IMR-90 (cell line): ENCODE measurements at regions not wholly inside any gene's neighbourhood (a gene's known extent, or its start where the extent isn't known, plus 50 kb on each side); places are given as distances from the start of the nearest gene placed in this dataset.

Source experiments
- ATAC-seq: fragments of 200-7000 bp; cut with Tn5 transposase; 2 replicates; pipeline ENCODE4 v1.9.1; 2020; ENCODE audit warnings: low read depth, mild to moderate bottlenecking, moderate library complexity
- BruUV-seq: library from RNA; stranded (reverse); fragments of 400-500 nt; replicated peaks from 2 replicates; lab custom pipeline; 2021; lab: Mats Ljungman, UMichigan
- CTCF ChIA-PET: fragments of 300-600 bp; formaldehyde crosslinking; extraction: SDS; loops from one replicate; lab custom pipeline; 2021; ENCODE audit warnings: antibody characterized with exemption; lab: Yijun Ruan, JAX
- POLR2A ChIA-PET: fragments of 300-600 bp; sonication (Branson Sonifier 250); formaldehyde crosslinking; loops from one replicate; lab custom pipeline; 2022; ENCODE audit warnings: antibody characterized with exemption; ENCODE audit not compliant: unreplicated experiment; lab: Charles Lee
- DNase-seq: peaks from one replicate; pipeline ENCODE4 v3.0.0; 2013
- H2AFZ ChIP-seq: replicated peaks from 2 replicates; pipeline ENCODE3; 2013; ENCODE audit warnings: low read length, mild to moderate bottlenecking; ENCODE audit not compliant: poor library complexity
- H2AK5ac ChIP-seq: 2 replicates; pipeline ENCODE4 v1.6.1; 2013; ENCODE audit warnings: low read depth, low read length, inconsistent platforms
- H2AK9ac ChIP-seq: replicated peaks from 2 replicates; pipeline ENCODE3; 2013; ENCODE audit warnings: mild to moderate bottlenecking, low read depth, low read length, moderate library complexity; ENCODE audit not compliant: poor library complexity
- H2BK120ac ChIP-seq: 2 replicates; pipeline ENCODE4 v1.6.1; 2013; ENCODE audit warnings: low read depth, low read length, inconsistent platforms
- H2BK15ac ChIP-seq: 3 replicates; pipeline ENCODE4 v1.6.1; 2013; ENCODE audit warnings: low read depth, low read length, inconsistent platforms
- H2BK20ac ChIP-seq: 2 replicates; pipeline ENCODE4 v1.6.1; 2013; ENCODE audit warnings: low read depth, mild to moderate bottlenecking, inconsistent platforms, low read length, moderate library complexity
- H2BK5ac ChIP-seq: 2 replicates; pipeline ENCODE4 v1.6.1; 2013; ENCODE audit warnings: mild to moderate bottlenecking, low read depth, low read length, inconsistent platforms; ENCODE audit not compliant: poor library complexity, severe bottlenecking
- H3K14ac ChIP-seq: replicated peaks from 2 replicates; pipeline ENCODE4 v1.6.1; 2013; ENCODE audit warnings: low read depth, low read length, inconsistent platforms
- H3K18ac ChIP-seq: 2 replicates; pipeline ENCODE4 v1.6.1; 2013; ENCODE audit warnings: low read depth, low read length, control low read depth
- H3K23ac ChIP-seq: 2 replicates; pipeline ENCODE4 v1.6.1; 2013; ENCODE audit warnings: low read depth, low read length, inconsistent platforms
- H3K27ac ChIP-seq: 2 replicates; pipeline ENCODE4 v1.5.1; 2013; ENCODE audit warnings: mild to moderate bottlenecking, control low read depth, low read length; ENCODE audit not compliant: insufficient read depth
- H3K27me3 ChIP-seq: 2 replicates; pipeline ENCODE4 v1.6.1; 2013; ENCODE audit warnings: low read length; ENCODE audit not compliant: control insufficient read depth, insufficient read depth
- H3K36me3 ChIP-seq: 2 replicates; pipeline ENCODE4 v1.6.1; 2013; ENCODE audit warnings: low read length, mixed read lengths; ENCODE audit not compliant: control insufficient read depth, insufficient read depth
- H3K4ac ChIP-seq: 2 replicates; pipeline ENCODE4 v1.6.1; 2013; ENCODE audit warnings: low read depth, low read length, inconsistent platforms
- H3K4me1 ChIP-seq: 2 replicates; pipeline ENCODE4 v1.6.1; 2013; ENCODE audit warnings: low read length, mixed read lengths; ENCODE audit not compliant: control insufficient read depth, insufficient read depth
- H3K4me2 ChIP-seq: 2 replicates; pipeline ENCODE4 v1.6.1; 2013; ENCODE audit warnings: low read depth, mild to moderate bottlenecking, control low read depth, low read length, moderate library complexity
- H3K4me3 ChIP-seq: 2 replicates; pipeline ENCODE4 v1.5.1; 2013; ENCODE audit warnings: low read depth, mild to moderate bottlenecking, control low read depth, low read length, moderate library complexity; ENCODE audit not compliant: insufficient read depth
- H3K56ac ChIP-seq: 2 replicates; pipeline ENCODE4 v1.6.1; 2013; ENCODE audit warnings: low read length, inconsistent platforms; ENCODE audit not compliant: insufficient read depth; ENCODE audit errors: extremely low read depth
- H3K79me1 ChIP-seq, 2 experiments: 2 replicates each; pipeline ENCODE4 v1.6.1; 2013; ENCODE audit warnings: low read length in 2 of 2, inconsistent platforms in 1 of 2, low read depth in 1 of 2
- H3K9ac ChIP-seq: 2 replicates; pipeline ENCODE4 v1.6.1; 2013; ENCODE audit warnings: low read depth, low read length, control low read depth
- H3K9me1 ChIP-seq: 2 replicates; pipeline ENCODE4 v1.6.1; 2013; ENCODE audit warnings: low read length, inconsistent platforms; ENCODE audit not compliant: insufficient read depth
- H3K9me3 ChIP-seq: 2 replicates; pipeline ENCODE4 v1.6.1; 2013; ENCODE audit warnings: low read length; ENCODE audit not compliant: control insufficient read depth, insufficient read depth
- H4K20me1 ChIP-seq: 2 replicates; pipeline ENCODE4 v1.6.1; 2013; ENCODE audit warnings: low read length, inconsistent platforms; ENCODE audit not compliant: insufficient read depth
- H4K5ac ChIP-seq: 2 replicates; pipeline ENCODE4 v1.6.1; 2013; ENCODE audit warnings: mild to moderate bottlenecking, low read depth, low read length, control low read depth
- H4K8ac ChIP-seq, 2 experiments: 2 replicates each; pipeline ENCODE4 v1.6.1; 2013; ENCODE audit warnings: low read depth in 2 of 2, low read length in 2 of 2, control low read depth in 1 of 2, inconsistent platforms in 1 of 2
- H4K91ac ChIP-seq: 2 replicates; pipeline ENCODE4 v1.6.1; 2013; ENCODE audit warnings: low read depth, low read length, inconsistent platforms; ENCODE audit not compliant: insufficient read depth
- CEBPB ChIP-seq: IDR thresholded peaks from 2 replicates; pipeline ENCODE4 v1.6.1; 2012; ENCODE audit warnings: low read depth, low read length, improper control_type of control experiment
- MAZ ChIP-seq: IDR thresholded peaks from 2 replicates; pipeline ENCODE4 v1.6.1; 2012; ENCODE audit warnings: low read depth, mild to moderate bottlenecking, low read length, improper control_type of control experiment, moderate library complexity, borderline replicate concordance
- MXI1 ChIP-seq: IDR thresholded peaks from 2 replicates; pipeline ENCODE4 v1.6.1; 2012; ENCODE audit warnings: low read depth, mild to moderate bottlenecking, low read length, moderate library complexity, borderline replicate concordance
- POLR2A ChIP-seq: IDR thresholded peaks from 2 replicates; pipeline ENCODE4 v1.6.1; 2012; ENCODE audit warnings: mild to moderate bottlenecking, low read depth, low read length
- RAD21 ChIP-seq: IDR thresholded peaks from 2 replicates; pipeline ENCODE4 v1.6.1; 2012; ENCODE audit warnings: low read length, improper control_type of control experiment
- RCOR1 ChIP-seq: IDR thresholded peaks from 2 replicates; pipeline ENCODE4 v1.6.1; 2012; ENCODE audit warnings: mild to moderate bottlenecking, low read length, improper control_type of control experiment; ENCODE audit not compliant: insufficient replicate concordance
- SMC3 ChIP-seq: fragments of 150-350 bp; IDR thresholded peaks from 2 replicates; pipeline ENCODE4 v1.6.1; 2016; ENCODE audit warnings: low read depth, mild to moderate bottlenecking, antibody characterized with exemption, low read length, moderate library complexity
- WGBS, 2 experiments: methylation state at CpG; one replicate each; pipeline versions ENCODE4 v1.1.5 to v1.1.7; 2013; ENCODE audit warnings: missing lambda C conversion rate in 2 of 2; ENCODE audit not compliant: insufficient read length in 1 of 2; ENCODE audit errors: extremely low coverage in 2 of 2; 5-methylcytosine and 5-hydroxymethylcytosine counted together
- dilution Hi-C: fragments of 300-500 bp; cut with HindIII; formaldehyde crosslinking; loops from one replicate; pipeline ENCODE4 v1.14.3; 2018; ENCODE audit warnings: low sequenced_read_pairs; ENCODE audit not compliant: unreplicated experiment
- in situ Hi-C: fragments of 300-500 bp; cut with MboI; formaldehyde crosslinking; loops from 3 replicates; pipeline ENCODE4 v1.14.3; 2019; ENCODE audit warnings: low sequenced_read_pairs, inconsistent platforms, mixed read lengths
- intact Hi-C: fragments of 100-400 bp; cut with micrococcal nuclease; formaldehyde crosslinking; loops from 2 replicates; pipeline ENCODE4 v1.10.0; 2022
- TF ChIP-seq, protein P1 (sequence below): fragments of 150-350 bp; IDR thresholded peaks from 2 replicates; pipeline ENCODE4 v1.6.1; 2017; ENCODE audit warnings: mild to moderate bottlenecking, antibody characterized with exemption, low read length, low read depth
- TF ChIP-seq, protein P2 (sequence below): fragments of 150-350 bp; IDR thresholded peaks from 2 replicates; pipeline ENCODE4 v1.6.1; 2016; ENCODE audit warnings: low read depth, mild to moderate bottlenecking, low read length, moderate library complexity, borderline replicate concordance

DNA sequence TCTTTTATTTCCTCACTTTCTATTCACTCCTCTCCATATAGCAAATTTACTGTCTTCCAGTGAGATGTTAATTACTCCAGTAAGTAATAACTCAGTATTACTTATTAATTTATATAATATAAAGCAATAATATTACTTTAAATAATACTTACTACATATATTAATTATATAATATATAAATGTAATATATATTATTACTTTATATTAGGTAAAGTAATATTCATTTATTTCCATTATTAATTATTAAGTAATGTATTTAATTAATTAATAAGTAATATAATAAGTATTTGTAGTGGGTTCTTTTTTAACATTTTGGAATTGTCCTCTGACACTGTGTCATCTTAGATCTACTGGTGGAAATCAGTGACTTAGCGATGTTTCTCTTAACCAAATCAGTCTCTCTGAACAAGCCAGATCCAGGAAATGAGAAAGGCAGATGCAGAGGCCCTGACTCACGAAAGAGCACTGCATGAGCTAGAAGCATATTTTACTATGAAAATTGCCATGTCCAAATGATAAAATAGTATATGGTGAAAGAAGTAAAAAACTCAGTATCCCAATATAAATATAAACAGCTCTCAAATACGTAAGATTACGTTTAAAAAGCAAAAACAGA is 115.9 kb downstream of the DSEL start:
- Histone ChIP-seq H3K9ac (no peak overlapping the region), H4K5ac (no peak overlapping the region), H3K36me3 (no peaks in the 10 kb centered on the region), H3K27ac (no peak overlapping the region), H3K27me3 (no peaks in the 10 kb centered on the region), H2BK15ac (0 out of 3 replicates have a peak overlapping the region, but pooled peaks have one; percentile 70), H3K56ac (no peak overlapping the region), H3K9me1 (no peaks in the 10 kb centered on the region), H3K9me3 (no peaks in the 10 kb centered on the region), H2AFZ (no peak overlapping the region), H2BK20ac (peak overlapping the region; percentile 34; the same call in 1 of the 2 replicates), H2AK9ac (no peak overlapping the region), H3K79me1 (no peaks in the 10 kb centered on the region), H2BK120ac (no peak overlapping the region), H3K4me2 (no peak overlapping the region), H3K4ac (no peak overlapping the region), H3K18ac (no peak overlapping the region), H4K91ac (no peak overlapping the region), H3K23ac (no peak overlapping the region), H3K4me1 (peaks cover 2% of the 10 kb centered on the region; the same call in 1 of the 2 replicates), H2BK5ac (peak overlapping the region; percentile 32), H4K20me1 (no peaks in the 10 kb centered on the region), H2AK5ac (no peak overlapping the region), H3K4me3 (no peak overlapping the region), H4K8ac (no peak overlapping the region; a peak in 1 of 4 replicates), H3K14ac (no peak overlapping the region)
- DNase-seq (peak; percentile 78), ATAC-seq (peak; percentile 53; the same call in 1 of the 2 replicates)
- no TSS peak for BruUV-seq
- TF ChIP-seq, protein P1, sequence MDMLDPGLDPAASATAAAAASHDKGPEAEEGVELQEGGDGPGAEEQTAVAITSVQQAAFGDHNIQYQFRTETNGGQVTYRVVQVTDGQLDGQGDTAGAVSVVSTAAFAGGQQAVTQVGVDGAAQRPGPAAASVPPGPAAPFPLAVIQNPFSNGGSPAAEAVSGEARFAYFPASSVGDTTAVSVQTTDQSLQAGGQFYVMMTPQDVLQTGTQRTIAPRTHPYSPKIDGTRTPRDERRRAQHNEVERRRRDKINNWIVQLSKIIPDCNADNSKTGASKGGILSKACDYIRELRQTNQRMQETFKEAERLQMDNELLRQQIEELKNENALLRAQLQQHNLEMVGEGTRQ, result no peak
- TF ChIP-seq RCOR1, result no peak
- no peak for TF ChIP-seq RAD21
- TF ChIP-seq SMC3, result no peak
- TF ChIP-seq MAZ, result no peak
- TF ChIP-seq POLR2A, result no peak
- TF ChIP-seq CEBPB, result no peak
- no peak for TF ChIP-seq MXI1
- TF ChIP-seq, protein P2, sequence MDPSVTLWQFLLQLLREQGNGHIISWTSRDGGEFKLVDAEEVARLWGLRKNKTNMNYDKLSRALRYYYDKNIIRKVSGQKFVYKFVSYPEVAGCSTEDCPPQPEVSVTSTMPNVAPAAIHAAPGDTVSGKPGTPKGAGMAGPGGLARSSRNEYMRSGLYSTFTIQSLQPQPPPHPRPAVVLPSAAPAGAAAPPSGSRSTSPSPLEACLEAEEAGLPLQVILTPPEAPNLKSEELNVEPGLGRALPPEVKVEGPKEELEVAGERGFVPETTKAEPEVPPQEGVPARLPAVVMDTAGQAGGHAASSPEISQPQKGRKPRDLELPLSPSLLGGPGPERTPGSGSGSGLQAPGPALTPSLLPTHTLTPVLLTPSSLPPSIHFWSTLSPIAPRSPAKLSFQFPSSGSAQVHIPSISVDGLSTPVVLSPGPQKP, result no peak
- in situ Hi-C loops (no loop called here), intact Hi-C loops (no loop called here), dilution Hi-C loops (no loop called here)
- ChIA-PET POLR2A (no interaction called here), CTCF (no interaction called here)
- no CpG with 5 or more reads among the region's 4 CpGs for WGBS, 2 experiments
